CD4-positive, alpha-beta T cell (primary cell): ENCODE measurements at regions not wholly inside any gene's neighbourhood (a gene's known extent, or its start where the extent isn't known, plus 50 kb on each side); places are given as distances from the start of the nearest gene placed in this dataset.

Experiments
- ATAC-seq: fragments of 200-7000 bp; cut with Tn5 transposase; one replicate; pipeline ENCODE4 v1.10.0; 2022; ENCODE audit warnings: mild to moderate bottlenecking; ENCODE audit not compliant: poor library complexity
- CTCF ChIA-PET: fragments of 350-600 bp; sonication (Branson Sonifier 250); formaldehyde crosslinking; loops from one replicate; lab custom pipeline; 2021; ENCODE audit warnings: antibody characterized with exemption, inconsistent platforms; lab: Charles Lee
- POLR2A ChIA-PET: fragments of 350-600 bp; sonication (Branson Sonifier 250); formaldehyde crosslinking; loops from one replicate; lab custom pipeline; 2021; ENCODE audit warnings: antibody characterized with exemption, inconsistent platforms; lab: Charles Lee
- DNase-seq, 14 experiments: peaks; one replicate each; pipeline ENCODE4 v3.0.0-alpha.2; 2013 to 2020; ENCODE audit warnings: mixed read lengths in 2 of 14
- H3K27ac ChIP-seq, 2 donors: one replicate each; pipeline versions ENCODE4 v1.5.1 to v1.7.0; 2013; ENCODE audit warnings: low read length in 2 of 2, low read depth in 1 of 2, mild to moderate bottlenecking in 1 of 2
- H3K27me3 ChIP-seq, 2 experiments: 1 replicate in 1 of 2; 2 replicates in 1 of 2; pipeline versions ENCODE4 v1.6.1 to v1.7.0; 2013; ENCODE audit warnings: low read length in 2 of 2, control low read depth in 1 of 2, mild to moderate bottlenecking in 1 of 2, moderate library complexity in 1 of 2; ENCODE audit not compliant: insufficient read depth in 2 of 2, control insufficient read depth in 1 of 2
- H3K36me3 ChIP-seq: one replicate; pipeline ENCODE4 v1.6.1; 2013; ENCODE audit warnings: low read length, control low read depth; ENCODE audit not compliant: insufficient read depth
- H3K4me1 ChIP-seq: one replicate; pipeline ENCODE4 v1.6.1; 2013; ENCODE audit warnings: low read length, control low read depth; ENCODE audit not compliant: insufficient read depth
- H3K4me3 ChIP-seq: one replicate; pipeline ENCODE4 v1.5.1; 2013; ENCODE audit warnings: mild to moderate bottlenecking, low read length, moderate library complexity
- H3K9me3 ChIP-seq, 2 experiments: 1 replicate in 1 of 2; 2 replicates in 1 of 2; pipeline versions ENCODE4 v1.6.1 to v1.7.0; 2013; ENCODE audit warnings: low read length in 2 of 2, mild to moderate bottlenecking in 2 of 2, control low read depth in 1 of 2, moderate library complexity in 1 of 2; ENCODE audit not compliant: control insufficient read depth in 1 of 2, insufficient read depth in 1 of 2
- H3K27ac Mint-ChIP-seq: one replicate; pipeline ENCODE4 v1.8.0; 2020; ENCODE audit warnings: mixed read lengths
- H3K27me3 Mint-ChIP-seq: one replicate; pipeline ENCODE4 v1.8.0; 2021; ENCODE audit warnings: mixed read lengths
- H3K36me3 Mint-ChIP-seq: one replicate; pipeline ENCODE4 v1.8.0; 2021; ENCODE audit warnings: low read depth, mixed read lengths
- H3K4me1 Mint-ChIP-seq: one replicate; pipeline ENCODE4 v1.8.0; 2021; ENCODE audit warnings: low read depth, mixed read lengths
- H3K4me3 Mint-ChIP-seq: one replicate; pipeline ENCODE4 v1.8.0; 2020; ENCODE audit warnings: mild to moderate bottlenecking, mixed read lengths
- H3K9me3 Mint-ChIP-seq: one replicate; pipeline ENCODE4 v1.8.0; 2020; ENCODE audit warnings: mixed read lengths
- CTCF ChIP-seq: fragments of 200-600 bp; IDR thresholded peaks from one replicate; pipeline ENCODE4 v1.8.0; 2022; ENCODE audit warnings: antibody characterized with exemption, mild to moderate bottlenecking
- intact Hi-C, 2 experiments: fragments of 100-400 bp; cut with DNase I in 1 of 2; cut with micrococcal nuclease in 1 of 2; formaldehyde crosslinking; loops; one replicate each; pipeline versions ENCODE4 v1.15.1 to v1.9.0; 2023 to 2025; cut with DNase I, micrococcal nuclease

DNA sequence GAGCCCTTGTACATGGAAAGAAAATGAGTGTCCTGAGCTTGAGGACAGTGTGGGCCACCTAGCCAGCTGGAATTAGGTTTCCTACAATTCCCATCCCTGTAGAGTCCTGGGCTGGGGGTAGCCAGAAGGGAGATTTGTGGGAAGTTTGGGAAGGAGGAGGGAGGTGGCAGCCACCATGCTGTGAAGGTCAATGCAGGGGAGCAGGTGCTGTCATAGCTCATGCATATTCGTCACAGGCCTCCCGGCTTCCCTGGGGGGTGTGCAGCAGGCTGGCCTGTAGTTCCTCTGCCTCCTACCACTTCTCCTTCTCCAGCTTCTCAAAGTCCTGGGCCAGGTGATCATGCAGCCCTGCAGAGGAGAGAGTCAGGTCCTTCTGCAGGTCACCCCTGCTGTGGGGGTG lies 121.3 kb downstream of the TBX3 start:
- H3K27me3 ChIP-seq: no peaks in the 10 kb centered on the region
- Mint-ChIP-seq H3K36me3 (no peaks in the 10 kb centered on the region), H3K27ac (no peak overlapping the region), H3K4me1 (no peaks in the 10 kb centered on the region), H3K9me3 (no peaks in the 10 kb centered on the region), H3K4me3 (no peak overlapping the region), H3K27me3 (peaks cover 15% of the 10 kb centered on the region)
- H3K4me1 ChIP-seq: no peaks in the 10 kb centered on the region
- TF ChIP-seq CTCF: no peak
- ATAC-seq (no peak), DNase-seq (no peak)
- POLR2A ChIA-PET: no interaction called here
- H3K9me3 ChIP-seq: no peaks in the 10 kb centered on the region
- CTCF ChIA-PET: no interaction called here
- no peaks in the 10 kb centered on the region for H3K36me3 ChIP-seq
- intact Hi-C loops: no loop called here
- H3K4me3 ChIP-seq: no peak overlapping the region
- H3K27ac ChIP-seq: no peak overlapping the region

GRCh38 chr12:114555451-114555850 lies 128.5 kb downstream of the TBX3 start:
- Histone ChIP-seq H3K36me3 (no peaks in the 10 kb centered on the region), H3K4me1 (no peaks in the 10 kb centered on the region), H3K9me3 (no peaks in the 10 kb centered on the region), H3K27ac (no peak overlapping the region), H3K4me3 (no peak overlapping the region), H3K27me3 (no peaks in the 10 kb centered on the region)
- ChIA-PET CTCF (no interaction called here), POLR2A (no interaction called here)
- DNase-seq: no peak
- peaks cover 17% of the 10 kb centered on the region for H3K27me3 Mint-ChIP-seq
- ATAC-seq: no peak
- no peak overlapping the region for H3K4me3 Mint-ChIP-seq
- no peak for TF ChIP-seq CTCF
- no peaks in the 10 kb centered on the region for H3K36me3 Mint-ChIP-seq
- no peak overlapping the region for H3K27ac Mint-ChIP-seq
- intact Hi-C loops: no loop called here
- H3K4me1 Mint-ChIP-seq: no peaks in the 10 kb centered on the region
- H3K9me3 Mint-ChIP-seq: no peaks in the 10 kb centered on the region

DNA sequence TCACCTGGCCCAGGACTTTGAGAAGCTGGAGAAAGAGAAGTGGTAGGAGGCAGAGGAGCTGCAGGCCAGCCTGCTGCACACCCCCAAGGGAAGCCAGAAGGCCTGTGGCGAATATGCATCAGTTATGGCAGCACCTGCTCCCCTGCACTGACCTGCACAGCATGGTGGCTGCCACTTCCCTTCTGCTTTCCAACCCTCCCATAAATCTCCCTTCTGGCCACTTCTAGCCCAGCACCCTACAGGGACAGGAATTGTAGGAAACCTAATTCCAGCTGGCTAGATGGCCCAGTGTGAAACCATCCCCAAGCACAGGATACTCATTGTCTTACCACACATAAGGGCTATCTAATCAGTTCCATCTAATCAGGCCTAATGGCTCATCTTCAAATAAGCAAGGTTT lies 136.3 kb downstream of the TBX3 start:
- Mint-ChIP-seq H3K4me1 (no peaks in the 10 kb centered on the region), H3K27me3 (peaks cover 5% of the 10 kb centered on the region), H3K9me3 (no peaks in the 10 kb centered on the region), H3K4me3 (no peak overlapping the region), H3K27ac (no peak overlapping the region), H3K36me3 (no peaks in the 10 kb centered on the region)
- Histone ChIP-seq H3K4me1 (no peaks in the 10 kb centered on the region), H3K4me3 (no peak overlapping the region), H3K27me3 (no peaks in the 10 kb centered on the region), H3K27ac (no peak overlapping the region), H3K9me3 (no peaks in the 10 kb centered on the region), H3K36me3 (no peaks in the 10 kb centered on the region)
- ChIA-PET POLR2A (no interaction called here), CTCF (no interaction called here)
- intact Hi-C loops: no loop called here
- ATAC-seq (no peak), DNase-seq (no peak)
- TF ChIP-seq CTCF: no peak
